Keratinocyte (primary cell): ENCODE measurements at regions not wholly inside any gene's neighbourhood (a gene's known extent, or its start where the extent isn't known, plus 50 kb on each side); places are given as distances from the start of the nearest gene placed in this dataset.

Experiments used
- EZH2 ChIP-seq: IDR thresholded peaks from one replicate; pipeline ENCODE4 v1.6.1; 2012; ENCODE audit warnings: inconsistent platforms, mild to moderate bottlenecking, low read length, moderate library complexity
- TF ChIP-seq, protein P1 (sequence below), 3 experiments: IDR thresholded peaks in 1 of 3; conservative IDR thresholded peaks in 1 of 3; optimal IDR thresholded peaks in 1 of 3; 2 replicates in 2 of 3; 3 replicates in 1 of 3; pipeline versions ENCODE3 to v1.5.1; 2011; ENCODE audit warnings: low read length in 3 of 3, mild to moderate bottlenecking in 3 of 3, moderate library complexity in 2 of 3, control low read depth in 1 of 3, inconsistent platforms in 1 of 3; ENCODE audit not compliant: insufficient read depth in 2 of 3; ENCODE audit errors: extremely low read depth in 1 of 3

- TF ChIP-seq, protein P1, sequence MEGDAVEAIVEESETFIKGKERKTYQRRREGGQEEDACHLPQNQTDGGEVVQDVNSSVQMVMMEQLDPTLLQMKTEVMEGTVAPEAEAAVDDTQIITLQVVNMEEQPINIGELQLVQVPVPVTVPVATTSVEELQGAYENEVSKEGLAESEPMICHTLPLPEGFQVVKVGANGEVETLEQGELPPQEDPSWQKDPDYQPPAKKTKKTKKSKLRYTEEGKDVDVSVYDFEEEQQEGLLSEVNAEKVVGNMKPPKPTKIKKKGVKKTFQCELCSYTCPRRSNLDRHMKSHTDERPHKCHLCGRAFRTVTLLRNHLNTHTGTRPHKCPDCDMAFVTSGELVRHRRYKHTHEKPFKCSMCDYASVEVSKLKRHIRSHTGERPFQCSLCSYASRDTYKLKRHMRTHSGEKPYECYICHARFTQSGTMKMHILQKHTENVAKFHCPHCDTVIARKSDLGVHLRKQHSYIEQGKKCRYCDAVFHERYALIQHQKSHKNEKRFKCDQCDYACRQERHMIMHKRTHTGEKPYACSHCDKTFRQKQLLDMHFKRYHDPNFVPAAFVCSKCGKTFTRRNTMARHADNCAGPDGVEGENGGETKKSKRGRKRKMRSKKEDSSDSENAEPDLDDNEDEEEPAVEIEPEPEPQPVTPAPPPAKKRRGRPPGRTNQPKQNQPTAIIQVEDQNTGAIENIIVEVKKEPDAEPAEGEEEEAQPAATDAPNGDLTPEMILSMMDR (optimal IDR thresholded peaks at IDR 0.05 in 1 of 3, IDR thresholded peaks at IDR 0.05 in 1 of 3, conservative IDR thresholded peaks at IDR 0.05 in 1 of 3; ENCODE audit: extremely low read depth in 1 of 3, insufficient read depth in 2 of 3, low read length in 3 of 3): no peak
- no peak for TF ChIP-seq EZH2
Measured at GRCh38 chr11:70028147-70028855, 49.8 kb upstream of the ANO1 start.
